Hepatocyte (in vitro differentiated cells): ENCODE measurements at regions not wholly inside any gene's neighbourhood (a gene's known extent, or its start where the extent isn't known, plus 50 kb on each side); places are given as distances from the start of the nearest gene placed in this dataset.

ENCODE experiments used
- EZH2 ChIP-seq: fragments of 200-600 bp; sonication (generic); IDR thresholded peaks from 2 replicates; pipeline ENCODE4 v1.6.1; 2016; ENCODE audit warnings: antibody characterized with exemption, mild to moderate bottlenecking, borderline replicate concordance
- EZH2phosphoT487 ChIP-seq: fragments of 200-600 bp; sonication (generic); IDR thresholded peaks from one replicate; pipeline ENCODE4 v1.6.1; 2018; ENCODE audit warnings: antibody characterized with exemption, mild to moderate bottlenecking, low read depth, moderate library complexity; ENCODE audit not compliant: unreplicated experiment, severe bottlenecking
- TF ChIP-seq, protein P1 (sequence below): fragments of 200-600 bp; sonication (generic); IDR thresholded peaks from 2 replicates; pipeline ENCODE4 v1.5.1; 2016; ENCODE audit warnings: antibody characterized with exemption, mild to moderate bottlenecking; ENCODE audit not compliant: poor library complexity

DNA sequence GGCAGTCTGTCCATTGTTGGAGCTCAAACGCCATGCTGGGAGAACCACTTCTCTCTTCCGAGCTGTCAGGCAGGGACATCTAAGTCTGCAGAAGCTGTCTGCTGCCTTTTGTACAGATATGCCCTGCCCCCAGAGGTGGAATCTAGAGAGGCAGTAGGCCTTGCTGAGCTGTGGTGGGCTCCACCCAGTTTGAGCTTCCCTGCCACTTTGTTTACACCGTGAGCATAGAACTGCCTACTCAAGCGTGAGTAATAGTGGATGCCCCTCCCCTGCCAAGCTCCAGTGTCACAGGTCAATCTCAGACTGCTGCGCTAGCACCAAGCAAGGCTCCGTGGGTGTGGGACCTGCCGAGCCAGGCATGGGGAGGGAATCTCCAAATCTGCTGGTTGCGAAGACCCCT, 145.7 kb downstream of the VSIG4 start:
- TF ChIP-seq, protein P1, sequence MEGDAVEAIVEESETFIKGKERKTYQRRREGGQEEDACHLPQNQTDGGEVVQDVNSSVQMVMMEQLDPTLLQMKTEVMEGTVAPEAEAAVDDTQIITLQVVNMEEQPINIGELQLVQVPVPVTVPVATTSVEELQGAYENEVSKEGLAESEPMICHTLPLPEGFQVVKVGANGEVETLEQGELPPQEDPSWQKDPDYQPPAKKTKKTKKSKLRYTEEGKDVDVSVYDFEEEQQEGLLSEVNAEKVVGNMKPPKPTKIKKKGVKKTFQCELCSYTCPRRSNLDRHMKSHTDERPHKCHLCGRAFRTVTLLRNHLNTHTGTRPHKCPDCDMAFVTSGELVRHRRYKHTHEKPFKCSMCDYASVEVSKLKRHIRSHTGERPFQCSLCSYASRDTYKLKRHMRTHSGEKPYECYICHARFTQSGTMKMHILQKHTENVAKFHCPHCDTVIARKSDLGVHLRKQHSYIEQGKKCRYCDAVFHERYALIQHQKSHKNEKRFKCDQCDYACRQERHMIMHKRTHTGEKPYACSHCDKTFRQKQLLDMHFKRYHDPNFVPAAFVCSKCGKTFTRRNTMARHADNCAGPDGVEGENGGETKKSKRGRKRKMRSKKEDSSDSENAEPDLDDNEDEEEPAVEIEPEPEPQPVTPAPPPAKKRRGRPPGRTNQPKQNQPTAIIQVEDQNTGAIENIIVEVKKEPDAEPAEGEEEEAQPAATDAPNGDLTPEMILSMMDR: no peak
- TF ChIP-seq EZH2: no peak
- TF ChIP-seq EZH2phosphoT487: no peak
